ENCODE measurements at regions not wholly inside any gene's neighbourhood (a gene's known extent, or its start where the extent isn't known, plus 50 kb on each side); places are given as distances from the start of the nearest gene placed in this dataset.

GRCh38 chr1:108043707-108044106 lies 78.7 kb upstream of the VAV3 start:
- Mint-ChIP-seq H3K4me3 (ENCODE audit: unreplicated experiment) (no peak overlapping the region), H3K36me3 (ENCODE audit: low read depth, unreplicated experiment) (peaks cover 5% of the 10 kb centered on the region), H3K4me1 (ENCODE audit: unreplicated experiment) (peaks cover 52% of the 10 kb centered on the region), H3K27me3 (ENCODE audit: unreplicated experiment) (peaks cover 2% of the 10 kb centered on the region), H3K27ac (ENCODE audit: unreplicated experiment) (no peak overlapping the region), H3K9me3 (ENCODE audit: unreplicated experiment) (no peaks in the 10 kb centered on the region)
- no peak for DNase-seq (ENCODE audit: low spot score)
- TF ChIP-seq CTCF (IDR thresholded peaks at IDR 0.05; ENCODE audit: unreplicated experiment), result no peak

DNA sequence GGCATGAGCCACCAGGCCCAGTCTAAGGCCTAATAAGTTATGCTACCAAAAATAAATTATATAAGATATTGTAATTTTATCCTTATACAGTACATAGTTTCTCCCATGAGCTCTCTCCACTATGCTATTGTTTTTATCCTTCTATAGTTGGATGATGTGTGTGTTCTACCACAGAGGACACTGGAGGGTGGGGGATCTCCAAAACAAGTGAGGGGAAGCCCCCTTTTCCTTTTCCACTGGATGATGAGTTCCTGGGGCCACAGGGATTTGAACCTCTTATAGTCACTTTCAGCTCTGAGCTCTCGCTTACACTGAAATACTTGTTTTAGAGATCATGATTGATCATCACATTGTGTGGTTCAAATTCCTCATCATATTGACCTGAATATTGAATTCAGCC lies 77.6 kb upstream of the VAV3 start:
- H3K27ac Mint-ChIP-seq (ENCODE audit: unreplicated experiment), result no peak overlapping the region
- peaks cover 2% of the 10 kb centered on the region for H3K27me3 Mint-ChIP-seq (ENCODE audit: unreplicated experiment)
- H3K9me3 Mint-ChIP-seq (ENCODE audit: unreplicated experiment), result no peaks in the 10 kb centered on the region
- TF ChIP-seq CTCF (IDR thresholded peaks at IDR 0.05; ENCODE audit: unreplicated experiment), result no peak
- H3K4me1 Mint-ChIP-seq (ENCODE audit: unreplicated experiment), result peaks cover 51% of the 10 kb centered on the region
- peaks cover 5% of the 10 kb centered on the region for H3K36me3 Mint-ChIP-seq (ENCODE audit: low read depth, unreplicated experiment)
- DNase-seq (ENCODE audit: low spot score), result no peak
- H3K4me3 Mint-ChIP-seq (ENCODE audit: unreplicated experiment), result no peak overlapping the region

DNA sequence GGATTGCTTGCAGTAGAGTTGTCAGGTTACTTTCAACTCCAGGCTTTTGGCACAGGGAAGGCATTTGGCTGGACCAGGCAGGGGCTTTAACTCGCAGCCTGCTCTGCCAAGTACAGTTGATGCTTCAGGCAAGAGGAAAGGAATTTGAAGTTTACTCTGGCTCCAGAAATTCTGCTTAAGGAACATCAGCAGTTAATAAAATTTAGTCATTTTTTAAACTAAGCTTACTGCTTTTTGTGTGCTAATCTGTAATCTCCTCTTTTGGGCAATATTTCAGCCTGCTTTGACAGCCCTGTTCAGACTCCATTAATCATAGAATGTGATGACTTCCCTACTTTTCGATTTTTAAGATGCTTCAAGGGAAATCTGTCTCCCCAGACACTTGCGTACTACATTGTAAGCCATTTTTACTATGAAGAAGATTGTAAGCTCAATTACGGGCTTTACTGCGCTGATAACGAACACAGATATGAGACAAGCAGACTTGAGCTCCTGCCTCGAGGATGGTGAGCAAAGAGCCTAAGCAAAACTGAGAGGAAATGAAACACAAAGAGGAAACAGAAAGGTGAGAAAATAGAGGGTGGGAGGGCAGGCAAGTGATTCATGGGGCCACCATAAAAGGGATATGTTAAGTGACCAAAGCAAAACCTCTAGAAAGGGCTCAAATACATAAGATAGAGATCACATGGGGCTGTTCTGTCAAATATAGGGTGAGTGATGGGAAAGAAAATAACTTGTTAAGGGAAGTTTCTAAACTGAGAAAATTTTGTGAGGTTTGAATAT lies 76.6 kb upstream of the VAV3 start:
- DNase-seq (ENCODE audit: low spot score), result no peak
- TF ChIP-seq CTCF (IDR thresholded peaks at IDR 0.05; ENCODE audit: unreplicated experiment), result no peak
- no peak overlapping the region for H3K4me3 Mint-ChIP-seq (ENCODE audit: unreplicated experiment)
- H3K9me3 Mint-ChIP-seq (ENCODE audit: unreplicated experiment), result no peaks in the 10 kb centered on the region
- H3K27ac Mint-ChIP-seq (ENCODE audit: unreplicated experiment), result no peak overlapping the region
- no peaks in the 10 kb centered on the region for H3K36me3 Mint-ChIP-seq (ENCODE audit: low read depth, unreplicated experiment)
- no peaks in the 10 kb centered on the region for H3K27me3 Mint-ChIP-seq (ENCODE audit: unreplicated experiment)
- peaks cover 41% of the 10 kb centered on the region for H3K4me1 Mint-ChIP-seq (ENCODE audit: unreplicated experiment)

GRCh38 chr1:108038653-108039236 lies 73.8 kb upstream of the VAV3 start:
- H3K9me3 Mint-ChIP-seq (ENCODE audit: unreplicated experiment), result no peaks in the 10 kb centered on the region
- H3K36me3 Mint-ChIP-seq (ENCODE audit: low read depth, unreplicated experiment), result no peaks in the 10 kb centered on the region

More at GRCh38 chr1:108038653-108039236, 73.8 kb upstream of the VAV3 start:
- H3K4me1 Mint-ChIP-seq (ENCODE audit: unreplicated experiment), result peaks cover 28% of the 10 kb centered on the region
- DNase-seq (ENCODE audit: low spot score), result no peak
- H3K27me3 Mint-ChIP-seq (ENCODE audit: unreplicated experiment), result no peaks in the 10 kb centered on the region
- H3K27ac Mint-ChIP-seq (ENCODE audit: unreplicated experiment), result no peak overlapping the region
- H3K4me3 Mint-ChIP-seq (ENCODE audit: unreplicated experiment), result no peak overlapping the region
- TF ChIP-seq CTCF (IDR thresholded peaks at IDR 0.05; ENCODE audit: unreplicated experiment), result no peak
